HUDEP-2 (cell line): ENCODE measurements at regions not wholly inside any gene's neighbourhood (a gene's known extent, or its start where the extent isn't known, plus 50 kb on each side); places are given as distances from the start of the nearest gene placed in this dataset.
"Not testable (repeated sequence)": the region's sequence is repeated elsewhere in the genome, so short reads cannot be mapped to it uniquely, and the experiment has no call there.

Experiments
- DNase-seq, 76 experiments: peaks; one replicate each; lab custom pipeline; 2025; ENCODE audit not compliant: unreplicated experiment in 76 of 76; lab: John Stamatoyannopoulos, UW

DNA sequence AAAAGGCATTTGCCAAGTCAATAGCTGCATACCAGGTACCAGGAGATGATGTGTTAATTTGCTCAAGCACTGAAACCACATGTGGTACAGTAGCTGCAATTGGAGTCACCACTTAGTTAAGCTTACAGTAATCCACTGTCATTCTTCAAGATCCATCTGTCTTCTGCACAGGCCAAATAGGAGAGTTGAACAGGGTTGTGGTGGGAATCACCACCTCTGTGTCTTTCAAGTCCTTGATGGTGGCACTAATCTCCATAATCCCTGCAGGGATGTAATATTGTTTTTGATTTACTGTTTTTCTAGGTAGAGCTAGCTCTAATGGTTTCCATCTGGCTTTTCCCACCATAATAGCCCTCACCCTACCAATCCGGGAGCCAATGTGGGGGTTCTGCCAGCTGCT is 91.9 kb downstream of the FCRL5 start:
- DNase-seq, result no peak

GRCh38 chr1:157457279-157457678 is 95.0 kb downstream of the FCRL5 start:
- DNase-seq, result no peak

DNA sequence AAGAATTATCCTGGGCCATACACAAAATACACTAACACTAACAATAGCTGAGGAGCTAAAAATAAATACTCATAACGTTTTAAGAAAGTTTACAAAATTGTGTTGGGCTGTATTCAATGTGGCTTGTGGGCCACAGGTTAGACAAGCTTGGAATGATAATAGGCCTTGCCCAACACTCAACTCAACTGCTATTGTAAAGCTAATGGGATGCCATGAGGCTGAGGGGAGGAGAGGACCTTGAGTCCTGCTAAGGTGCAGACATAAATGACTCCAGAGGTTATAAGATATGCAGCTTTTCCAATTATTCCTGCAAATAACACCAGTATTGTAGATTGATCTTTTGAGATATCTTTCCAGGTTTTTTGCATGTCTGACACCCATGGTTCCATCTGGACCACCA is 97.0 kb downstream of the FCRL5 start:
- no peak for DNase-seq

- DNase-seq, result no peak
These were observed 102.2 kb downstream of the FCRL5 start for GRCh38 chr1:157450106-157450505.

DNA sequence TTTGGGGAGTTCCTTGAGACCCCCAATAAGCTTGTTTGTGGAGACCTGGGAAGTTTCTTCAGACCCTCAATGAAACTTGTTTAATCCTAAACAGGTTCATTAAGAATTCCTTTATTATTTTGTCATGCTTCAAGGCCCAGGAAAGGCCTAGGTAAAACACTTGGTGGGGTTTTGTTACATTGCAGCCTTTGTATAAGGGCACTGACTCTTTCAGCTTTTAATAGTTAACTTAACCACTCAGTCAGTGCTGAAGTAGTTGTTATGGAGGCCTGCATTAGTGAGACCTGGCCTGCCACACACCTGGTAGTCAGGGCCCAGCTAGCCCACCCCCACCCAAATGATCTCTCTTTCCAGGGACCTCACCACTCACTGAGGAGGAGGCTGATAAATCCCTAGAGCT is 103.7 kb downstream of the FCRL5 start:
- DNase-seq, result no peak

DNA sequence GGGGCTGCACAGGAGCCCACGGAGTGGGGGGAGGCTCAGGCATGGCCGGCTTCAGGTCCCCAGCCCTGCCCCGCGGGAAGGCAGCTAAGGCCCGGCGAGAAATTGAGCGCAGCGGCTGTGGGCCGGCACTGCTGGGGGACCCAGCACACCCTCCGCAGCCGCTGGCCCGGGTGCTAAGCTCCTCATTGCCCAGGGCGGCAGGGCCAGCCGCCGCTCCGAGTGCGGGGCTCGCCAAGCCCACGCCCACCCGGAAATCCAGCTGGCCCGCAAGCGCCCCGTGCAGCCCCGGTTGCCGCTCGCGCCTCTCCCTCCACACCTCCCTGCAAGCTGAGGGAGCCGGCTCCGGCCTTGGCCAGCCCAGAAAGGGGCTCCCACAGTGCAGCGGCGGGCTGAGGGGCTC is 106.0 kb downstream of the FCRL5 start:
- not testable (repeated sequence) for DNase-seq

DNA sequence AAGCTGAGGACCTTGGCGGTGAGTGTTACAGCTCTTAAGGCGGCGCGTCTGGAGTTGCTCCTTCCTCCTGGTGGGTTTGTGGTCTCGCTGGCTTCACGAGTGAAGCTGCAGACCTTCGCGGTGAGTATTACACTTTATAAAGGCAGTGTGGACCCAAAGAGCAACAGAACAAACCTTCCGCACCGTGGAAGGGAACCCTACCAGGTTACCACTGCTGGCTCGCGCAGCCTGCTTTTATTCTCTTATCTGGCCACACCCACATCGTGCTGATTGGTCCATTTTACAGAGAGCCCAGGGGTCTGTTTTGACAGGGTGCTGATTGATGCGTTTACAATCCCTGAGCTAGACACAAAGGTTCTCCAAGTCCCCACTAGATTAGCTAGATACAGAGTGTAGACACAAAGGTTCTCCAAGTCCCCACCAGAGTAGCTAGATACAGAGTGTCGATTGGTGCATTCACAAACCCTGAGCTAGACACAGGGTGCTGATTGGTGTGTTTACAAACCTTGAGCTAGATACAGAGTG is 106.6 kb downstream of the FCRL5 start:
- DNase-seq, result not testable (repeated sequence)

GRCh38 chr1:157442065-157442464 is 110.2 kb downstream of the FCRL5 start:
- DNase-seq, result no peak

DNA sequence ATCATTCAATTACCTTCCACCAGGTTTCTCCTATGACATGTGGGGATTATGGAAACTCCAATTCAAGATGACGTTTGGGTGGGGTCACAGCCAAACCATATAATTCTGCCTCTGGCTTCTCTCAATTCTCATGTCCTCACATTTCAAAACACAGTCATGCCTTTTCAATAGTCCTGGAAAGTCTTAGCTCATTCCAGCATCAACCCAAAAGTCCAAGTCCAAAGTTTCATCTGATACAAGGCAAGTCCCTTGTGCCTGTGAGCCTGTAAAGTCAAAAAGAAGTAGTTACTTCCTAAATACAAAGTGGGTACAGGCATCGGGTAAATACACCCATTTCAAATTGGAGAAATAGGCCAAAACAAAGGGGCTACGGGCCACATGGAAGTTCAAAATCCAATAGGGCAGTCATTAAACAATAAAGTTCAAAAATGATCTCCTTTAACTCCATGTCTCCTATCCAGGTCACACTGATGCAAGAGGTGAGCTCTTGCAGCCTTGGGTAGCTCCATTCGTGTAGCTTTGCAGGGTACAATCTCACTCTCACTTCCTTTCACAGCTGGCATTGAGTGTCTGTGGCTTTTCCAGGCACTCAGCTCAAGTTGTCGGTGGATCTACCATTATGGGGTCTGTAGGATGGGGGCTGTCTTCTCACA is 112.9 kb downstream of the FCRL5 start:
- no peak for DNase-seq

DNA sequence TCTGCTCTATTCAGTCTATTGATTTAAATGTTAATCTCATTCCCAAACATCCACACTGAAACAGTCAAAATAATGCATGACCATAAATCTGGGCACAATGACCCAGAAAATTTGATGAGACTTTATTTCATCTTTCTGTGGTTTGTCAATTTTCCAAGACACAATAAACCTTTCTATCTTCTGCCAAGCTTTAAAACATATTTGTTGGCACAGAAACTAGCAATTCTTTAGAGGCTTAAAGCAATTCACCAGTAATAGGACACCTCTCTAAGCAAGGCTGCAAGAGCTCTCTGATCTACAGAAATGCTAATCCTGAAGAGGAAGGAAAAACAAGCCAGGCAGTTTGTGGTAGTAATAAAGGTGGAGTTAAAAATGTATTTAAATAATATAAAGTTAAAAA is 113.7 kb downstream of the FCRL5 start:
- no peak for DNase-seq

DNA sequence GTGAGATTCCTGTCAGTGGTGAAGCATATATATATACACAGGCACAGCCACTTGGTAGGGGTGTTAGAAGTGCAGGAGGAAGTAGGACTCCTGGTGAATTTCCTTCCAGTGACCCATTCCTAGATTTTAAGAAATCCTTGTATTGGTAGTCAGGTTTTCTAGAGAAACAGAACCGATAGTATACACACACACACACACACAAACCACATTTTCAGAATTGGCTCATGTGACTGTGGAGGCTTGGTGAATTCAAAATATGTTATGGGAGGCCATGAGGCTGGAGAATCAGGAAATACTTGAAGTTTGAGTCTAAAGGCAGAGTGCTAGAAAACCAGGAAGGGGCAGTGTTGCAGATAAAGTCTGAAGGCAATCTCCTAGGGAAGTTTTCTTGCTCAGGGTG is 114.2 kb downstream of the FCRL5 start:
- DNase-seq, result no peak

DNA sequence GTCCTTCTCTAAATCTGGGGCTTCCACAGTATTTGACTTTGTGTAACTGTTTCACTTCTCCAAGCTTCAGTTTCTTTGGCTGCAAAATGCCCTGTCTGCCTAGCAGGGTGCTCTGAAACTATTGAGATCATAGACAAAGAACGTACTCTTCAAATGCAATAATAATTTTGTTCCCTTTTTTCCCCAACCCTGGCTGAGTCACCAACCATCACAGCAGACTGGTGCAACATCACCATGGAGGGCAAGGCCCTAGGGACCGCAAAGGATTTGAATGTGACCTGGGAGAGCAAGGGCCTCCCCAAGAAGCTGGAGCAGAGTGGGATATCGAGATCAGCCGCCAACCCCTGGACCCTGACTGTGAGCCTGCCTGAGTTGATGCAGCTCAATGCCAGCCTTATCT is 115.0 kb downstream of the FCRL5 start:
- no peak for DNase-seq

DNA sequence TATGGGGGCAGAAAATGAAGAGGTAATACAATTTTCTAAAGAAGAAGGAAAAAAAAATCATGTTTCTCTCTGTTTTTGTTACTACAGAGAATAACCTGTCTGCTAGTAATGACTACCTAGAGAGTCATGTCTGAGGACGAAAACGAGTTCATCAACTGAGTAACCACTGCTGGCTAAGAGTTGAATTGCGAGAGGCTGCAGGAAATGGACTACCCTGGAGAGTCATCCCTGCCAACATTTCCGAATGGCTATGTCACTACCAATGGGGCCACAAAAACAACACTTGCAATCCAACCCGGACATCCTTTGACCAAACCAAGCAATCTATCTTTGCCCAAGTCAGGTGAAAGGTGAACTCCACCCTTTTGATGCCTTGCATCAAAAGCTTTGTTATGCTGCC is 120.6 kb downstream of the FCRL5 start:
- no peak for DNase-seq

GRCh38 chr1:157429601-157430240 is 122.6 kb downstream of the FCRL5 start:
- DNase-seq, result no peak

DNA sequence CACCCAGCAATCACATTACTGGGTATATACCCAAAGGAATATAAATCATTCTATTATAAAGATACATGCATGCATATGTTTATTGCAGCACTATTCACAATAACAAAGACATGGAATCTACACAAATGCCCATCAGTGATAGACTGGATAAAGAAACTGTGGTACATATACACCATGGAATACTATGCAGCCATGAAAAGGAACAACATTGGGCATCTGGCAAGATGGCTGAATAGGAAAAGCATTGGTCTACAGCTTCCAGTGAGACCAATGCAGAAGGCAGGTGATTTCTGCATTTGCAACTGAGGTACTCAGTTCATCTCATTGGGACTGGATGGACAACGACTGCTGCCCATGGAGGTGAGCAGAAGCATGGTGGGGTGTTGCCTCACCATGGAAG is 128.6 kb downstream of the FCRL5 start:
- DNase-seq, result not testable (repeated sequence)

- DNase-seq, result no peak
These were observed 132.3 kb downstream of the FCRL5 start for GRCh38 chr1:157419845-157420542.

DNA sequence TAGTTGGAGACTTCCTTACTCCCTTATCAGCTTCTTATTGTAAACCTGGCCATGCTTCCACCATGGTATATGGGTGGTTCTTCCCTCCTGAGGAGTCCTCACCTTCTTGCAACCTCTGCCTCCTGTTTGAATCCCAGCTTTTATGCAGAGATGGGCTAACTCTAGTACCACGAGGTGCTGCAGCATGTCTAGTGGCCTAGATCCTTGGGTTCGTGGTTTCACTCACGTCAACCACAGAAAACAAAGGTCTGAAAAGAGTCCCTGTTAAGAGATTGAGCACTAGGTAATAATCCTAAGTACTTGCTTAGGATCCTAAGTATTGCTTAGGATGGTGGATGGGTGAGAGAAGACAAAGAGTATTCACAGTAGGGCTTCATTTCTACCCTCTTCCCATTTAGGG is 133.7 kb downstream of the FCRL5 start:
- no peak for DNase-seq

GRCh38 chr1:157418231-157418630 is 134.1 kb downstream of the FCRL5 start:
- DNase-seq, result no peak

- no peak for DNase-seq
These were observed 136.7 kb downstream of the FCRL5 start for GRCh38 chr1:157415661-157416060.

DNA sequence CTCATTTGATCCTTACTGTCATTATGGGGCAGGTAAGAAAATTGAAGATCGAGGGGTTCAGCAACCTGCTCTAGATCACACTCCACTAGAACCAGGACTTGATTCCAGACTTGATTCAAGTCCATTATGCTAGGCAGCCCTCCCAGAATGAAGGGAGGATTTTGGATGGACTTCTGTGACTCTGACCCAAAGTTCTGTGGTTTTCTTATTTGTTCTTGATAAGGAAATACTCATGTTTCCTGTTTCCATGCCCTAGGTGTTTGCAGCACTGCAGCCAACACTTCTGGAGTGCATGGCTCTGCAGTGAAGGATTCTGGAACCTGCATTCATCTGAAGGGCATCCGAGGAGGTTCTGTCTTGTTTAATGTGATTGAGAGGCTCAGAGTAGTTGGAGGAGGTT is 140.0 kb downstream of the FCRL5 start:
- no peak for DNase-seq

- DNase-seq, result no peak
These were observed 140.5 kb downstream of the FCRL5 start for GRCh38 chr1:157411769-157412168.

DNA sequence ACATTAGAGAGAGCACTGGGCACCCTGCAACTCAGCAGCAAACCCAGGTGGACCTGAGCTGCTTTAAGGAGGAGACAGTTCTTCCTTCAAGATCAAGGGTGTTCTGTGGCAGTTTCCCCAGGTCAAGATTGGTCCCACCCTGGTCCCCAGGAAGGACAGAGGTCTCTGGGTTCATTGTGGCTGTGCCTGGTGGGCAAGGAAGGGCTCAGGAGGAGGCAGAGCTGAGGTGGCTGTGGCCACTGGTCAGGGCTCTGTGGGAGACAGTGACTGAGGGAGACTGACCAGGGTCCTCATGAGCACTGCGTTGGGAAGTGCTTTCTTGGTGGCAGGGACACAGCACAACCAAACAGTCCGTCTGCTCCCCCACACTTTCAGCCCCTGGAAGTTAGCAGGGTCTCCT is 141.3 kb downstream of the FCRL5 start:
- DNase-seq, result no peak
